Muscle of arm (tissue), 1 donor: ENCODE measurements at regions not wholly inside any gene's neighbourhood (a gene's known extent, or its start where the extent isn't known, plus 50 kb on each side); places are given as distances from the start of the nearest gene placed in this dataset.
A peak's percentile ranks its signal among the peaks of the same experiment; 100 is the strongest.
"Not testable (repeated sequence)": the region's sequence is repeated elsewhere in the genome, so short reads cannot be mapped to it uniquely, and the experiment has no call there.

Experiments used
- DNase-seq: peaks from one replicate; pipeline ENCODE4 v3.0.0-alpha.2; 2013

- peak; percentile 2 for DNase-seq
Measured at GRCh38 chrX:25851141-25851540, 287.0 kb upstream of the MAGEB18 start.

GRCh38 chrX:25853002-25853479, 285.1 kb upstream of the MAGEB18 start:
- no peak for DNase-seq

GRCh38 chrX:25858273-25858880, 279.8 kb upstream of the MAGEB18 start:
- peak; percentile 7 for DNase-seq

GRCh38 chrX:25860322-25860721, 277.8 kb upstream of the MAGEB18 start:
- DNase-seq = no peak

- no peak for DNase-seq
Measured at GRCh38 chrX:25869761-25870160, 268.4 kb upstream of the MAGEB18 start.

- no peak for DNase-seq
Measured at GRCh38 chrX:25872786-25873185, 265.4 kb upstream of the MAGEB18 start.

- no peak for DNase-seq
Measured at GRCh38 chrX:25873196-25873595, 264.9 kb upstream of the MAGEB18 start.

GRCh38 chrX:25878806-25879205, 259.3 kb upstream of the MAGEB18 start:
- no peak for DNase-seq

GRCh38 chrX:25882503-25882902, 255.6 kb upstream of the MAGEB18 start:
- DNase-seq = not testable (repeated sequence)

GRCh38 chrX:25897758-25898157, 240.4 kb upstream of the MAGEB18 start:
- no peak for DNase-seq

- DNase-seq = not testable (repeated sequence)
Measured at GRCh38 chrX:25905728-25906127, 232.4 kb upstream of the MAGEB18 start.

GRCh38 chrX:25925946-25926345, 212.2 kb upstream of the MAGEB18 start:
- peak; percentile 6 for DNase-seq

GRCh38 chrX:25928316-25928715, 209.8 kb upstream of the MAGEB18 start:
- DNase-seq = no peak

- DNase-seq = no peak
Measured at GRCh38 chrX:25941087-25941486, 197.1 kb upstream of the MAGEB18 start.

- no peak for DNase-seq
Measured at GRCh38 chrX:25941559-25942250, 196.4 kb upstream of the MAGEB18 start.

GRCh38 chrX:25968920-25969319, 169.2 kb upstream of the MAGEB18 start:
- no peak for DNase-seq

- DNase-seq = no peak
Measured at GRCh38 chrX:25976683-25977310, 161.3 kb upstream of the MAGEB18 start.

- DNase-seq = no peak
Measured at GRCh38 chrX:25998687-25999086, 139.5 kb upstream of the MAGEB18 start.

- DNase-seq = no peak
Measured at GRCh38 chrX:26007462-26007861, 130.7 kb upstream of the MAGEB18 start.

GRCh38 chrX:26008042-26008441, 130.1 kb upstream of the MAGEB18 start:
- DNase-seq = no peak

GRCh38 chrX:26008691-26009090, 129.5 kb upstream of the MAGEB18 start:
- no peak for DNase-seq

- DNase-seq = no peak
Measured at GRCh38 chrX:26019386-26019785, 118.8 kb upstream of the MAGEB18 start.

GRCh38 chrX:26026179-26026578, 112.0 kb upstream of the MAGEB18 start:
- no peak for DNase-seq
